ENCODE measurements at regions not wholly inside any gene's neighbourhood (a gene's known extent, or its start where the extent isn't known, plus 50 kb on each side); places are given as distances from the start of the nearest gene placed in this dataset.

- DNase-seq (ENCODE audit: low read depth), result no peak
- TF ChIP-seq CTCF (IDR thresholded peaks at IDR 0.05; ENCODE audit: control insufficient read depth, extremely low read depth, insufficient read depth), result no peak
- no peak overlapping the region for H3K4me3 ChIP-seq (ENCODE audit: low read depth, low read length)
Observed at GRCh38 chr16:66141885-66142284, 224.6 kb upstream of the CDH5 start.

- H3K4me3 ChIP-seq (ENCODE audit: low read depth, low read length), result no peak overlapping the region
- no peak for TF ChIP-seq CTCF (IDR thresholded peaks at IDR 0.05; ENCODE audit: control insufficient read depth, extremely low read depth, insufficient read depth)
- no peak for DNase-seq (ENCODE audit: low read depth)
Observed at GRCh38 chr16:66137853-66138252, 228.6 kb upstream of the CDH5 start.

GRCh38 chr16:66136841-66137240, 229.7 kb upstream of the CDH5 start:
- TF ChIP-seq CTCF (IDR thresholded peaks at IDR 0.05; ENCODE audit: control insufficient read depth, extremely low read depth, insufficient read depth), result no peak
- H3K4me3 ChIP-seq (ENCODE audit: low read depth, low read length), result no peak overlapping the region
- no peak for DNase-seq (ENCODE audit: low read depth)

GRCh38 chr16:66135838-66136237, 230.7 kb upstream of the CDH5 start:
- no peak overlapping the region for H3K4me3 ChIP-seq (ENCODE audit: low read depth, low read length)
- DNase-seq (ENCODE audit: low read depth), result no peak
- no peak for TF ChIP-seq CTCF (IDR thresholded peaks at IDR 0.05; ENCODE audit: control insufficient read depth, extremely low read depth, insufficient read depth)

- H3K4me3 ChIP-seq (ENCODE audit: low read depth, low read length), result no peak overlapping the region
- DNase-seq (ENCODE audit: low read depth), result no peak
- TF ChIP-seq CTCF (IDR thresholded peaks at IDR 0.05; ENCODE audit: control insufficient read depth, extremely low read depth, insufficient read depth), result no peak
Observed at GRCh38 chr16:66135421-66135831, 231.1 kb upstream of the CDH5 start.

GRCh38 chr16:66134875-66135274, 231.6 kb upstream of the CDH5 start:
- DNase-seq (ENCODE audit: low read depth), result no peak
- TF ChIP-seq CTCF (IDR thresholded peaks at IDR 0.05; ENCODE audit: control insufficient read depth, extremely low read depth, insufficient read depth), result no peak
- H3K4me3 ChIP-seq (ENCODE audit: low read depth, low read length), result no peak overlapping the region

- H3K4me3 ChIP-seq (ENCODE audit: low read depth, low read length), result no peak overlapping the region
- no peak for DNase-seq (ENCODE audit: low read depth)
- TF ChIP-seq CTCF (IDR thresholded peaks at IDR 0.05; ENCODE audit: control insufficient read depth, extremely low read depth, insufficient read depth), result no peak
Observed at GRCh38 chr16:66133643-66134338, 232.7 kb upstream of the CDH5 start.
